GM23338 (cell line): ENCODE measurements at regions not wholly inside any gene's neighbourhood (a gene's known extent, or its start where the extent isn't known, plus 50 kb on each side); places are given as distances from the start of the nearest gene placed in this dataset.

Source experiments
- ATAC-seq: fragments of 200-7000 bp; cut with Tn5 transposase; 3 replicates; pipeline ENCODE4 v1.9.1; 2020
- DNase-seq: peaks from one replicate; pipeline ENCODE4 v3.0.0-alpha.2; 2015; ENCODE audit warnings: low spot score
- H2AFZ ChIP-seq: fragments of 200-600 bp; sonication (generic); 2 replicates; pipeline ENCODE4 v1.8.0; 2016; ENCODE audit warnings: antibody characterized with exemption, mild to moderate bottlenecking, moderate library complexity
- H3F3A ChIP-seq: fragments of 200-600 bp; sonication (generic); replicated peaks from 2 replicates; pipeline ENCODE4 v1.8.0; 2017; ENCODE audit warnings: antibody characterized with exemption, mixed run types, low read depth
- H3K27ac ChIP-seq: fragments of 200-600 bp; sonication (generic); 2 replicates; pipeline ENCODE4 v1.6.1; 2016; ENCODE audit warnings: low read depth
- H3K27me3 ChIP-seq: fragments of 200-600 bp; sonication (generic); 2 replicates; pipeline ENCODE4 v1.8.0; 2016; ENCODE audit warnings: mild to moderate bottlenecking, mixed run types, moderate library complexity; ENCODE audit not compliant: insufficient read depth
- H3K36me3 ChIP-seq: fragments of 200-600 bp; sonication (generic); 2 replicates; pipeline ENCODE4 v1.8.0; 2016; ENCODE audit warnings: mild to moderate bottlenecking; ENCODE audit not compliant: insufficient read depth
- H3K4me1 ChIP-seq: fragments of 200-600 bp; sonication (generic); 2 replicates; pipeline ENCODE4 v1.8.0; 2016; ENCODE audit warnings: mild to moderate bottlenecking, moderate library complexity; ENCODE audit not compliant: insufficient read depth
- H3K4me2 ChIP-seq: fragments of 200-600 bp; sonication (generic); 2 replicates; pipeline ENCODE4 v1.7.1; 2017; ENCODE audit warnings: mixed run types
- H3K4me3 ChIP-seq: fragments of 200-600 bp; sonication (generic); 2 replicates; pipeline ENCODE4 v1.6.1; 2016; ENCODE audit warnings: mixed run types
- H3K79me2 ChIP-seq: fragments of 200-600 bp; sonication (generic); replicated peaks from 2 replicates; pipeline ENCODE4 v1.8.0; 2017; ENCODE audit warnings: mild to moderate bottlenecking; ENCODE audit not compliant: insufficient read depth
- H3K9me2 ChIP-seq: fragments of 200-600 bp; sonication (generic); 2 replicates; pipeline ENCODE4 v1.8.0; 2017; ENCODE audit not compliant: insufficient read depth
- H4K20me1 ChIP-seq: fragments of 200-600 bp; sonication (generic); replicated peaks from 2 replicates; pipeline ENCODE4 v1.8.0; 2017; ENCODE audit warnings: mild to moderate bottlenecking; ENCODE audit not compliant: insufficient read depth
- H3K27ac Mint-ChIP-seq: 2 replicates; pipeline ENCODE4 v1.8.0; 2020; ENCODE audit warnings: inconsistent platforms, mild to moderate bottlenecking, moderate library complexity, mixed read lengths
- H3K27me3 Mint-ChIP-seq: 3 replicates; pipeline ENCODE4 v1.8.0; 2022; ENCODE audit warnings: low read depth, mild to moderate bottlenecking, moderate library complexity, mixed read lengths, inconsistent platforms; ENCODE audit not compliant: insufficient read depth, poor library complexity
- H3K36me3 Mint-ChIP-seq: 3 replicates; pipeline ENCODE4 v1.8.0; 2021; ENCODE audit warnings: low read depth, mild to moderate bottlenecking, inconsistent platforms, moderate library complexity, mixed read lengths
- H3K4me1 Mint-ChIP-seq: 3 replicates; pipeline ENCODE4 v1.8.0; 2020; ENCODE audit warnings: mild to moderate bottlenecking, inconsistent platforms, mixed read lengths
- H3K4me3 Mint-ChIP-seq: 3 replicates; pipeline ENCODE4 v1.8.0; 2021; ENCODE audit warnings: moderate library complexity, mild to moderate bottlenecking, inconsistent platforms, mixed read lengths
- H3K9me3 Mint-ChIP-seq: 3 replicates; pipeline ENCODE4 v1.8.0; 2020; ENCODE audit warnings: moderate library complexity, mild to moderate bottlenecking, inconsistent platforms, mixed read lengths
- CREB1 ChIP-seq: fragments of 250-450 bp; sonication (Bioruptor Pico); IDR thresholded peaks from 2 replicates; pipeline ENCODE4 v1.5.0; 2020; ENCODE audit warnings: low read depth, mild to moderate bottlenecking, moderate library complexity
- CTCF ChIP-seq, 2 experiments: fragments of 200-600 bp in 1 of 2; sonication (generic) in 1 of 2; conservative IDR thresholded peaks; 2 replicates each; pipeline versions ENCODE4 v1.5.1 to v1.6.1; 2016 to 2017; ENCODE audit warnings: antibody characterized with exemption in 2 of 2, low read depth in 2 of 2, mild to moderate bottlenecking in 2 of 2, moderate library complexity in 1 of 2
- ETS1 ChIP-seq: IDR thresholded peaks from 2 replicates; pipeline ENCODE4 v1.6.1; 2016; ENCODE audit warnings: antibody characterized with exemption
- EZH2 ChIP-seq: fragments of 200-600 bp; sonication (generic); IDR thresholded peaks from one replicate; pipeline ENCODE4 v1.8.0; 2017; ENCODE audit warnings: antibody characterized with exemption, mild to moderate bottlenecking, low read depth; ENCODE audit not compliant: unreplicated experiment
- EZH2phosphoT487 ChIP-seq: fragments of 200-600 bp; sonication (generic); IDR thresholded peaks from one replicate; pipeline ENCODE4 v1.8.1; 2018; ENCODE audit warnings: antibody characterized with exemption; ENCODE audit not compliant: unreplicated experiment
- JUNB ChIP-seq: IDR thresholded peaks from one replicate; pipeline ENCODE4 v1.6.1; 2016; ENCODE audit warnings: antibody characterized with exemption; ENCODE audit not compliant: unreplicated experiment
- NANOG ChIP-seq: IDR thresholded peaks from 2 replicates; pipeline ENCODE4 v1.6.1; 2016; ENCODE audit warnings: antibody characterized with exemption, borderline replicate concordance
- POLR2AphosphoS5 ChIP-seq: IDR thresholded peaks from 2 replicates; pipeline ENCODE4 v1.6.1; 2016; ENCODE audit warnings: antibody characterized with exemption, low read depth
- REST ChIP-seq: IDR thresholded peaks from one replicate; pipeline ENCODE4 v1.6.1; 2018; ENCODE audit warnings: antibody characterized with exemption; ENCODE audit not compliant: unreplicated experiment
- STAT1 ChIP-seq: IDR thresholded peaks from one replicate; pipeline ENCODE4 v1.6.1; 2016; ENCODE audit warnings: antibody characterized with exemption; ENCODE audit not compliant: unreplicated experiment
- ZNF114 ChIP-seq: fragments of 250-450 bp; sonication (Bioruptor Pico); IDR thresholded peaks from 2 replicates; pipeline ENCODE4 v1.5.0; 2020; ENCODE audit warnings: mild to moderate bottlenecking, moderate library complexity
- ZNF331 ChIP-seq: fragments of 250-450 bp; sonication (Bioruptor Pico); IDR thresholded peaks from 2 replicates; pipeline ENCODE4 v1.5.0; 2020; ENCODE audit warnings: low read depth, mild to moderate bottlenecking, moderate library complexity
- ZNF462 ChIP-seq: fragments of 250-450 bp; sonication (Bioruptor Pico); IDR thresholded peaks from 2 replicates; pipeline ENCODE4 v1.5.0; 2020; ENCODE audit warnings: mild to moderate bottlenecking, moderate library complexity

GRCh38 chr6:8900056-8900455 lies 464.7 kb upstream of the SLC35B3 start:
- H3K27ac ChIP-seq: no peak overlapping the region
- Mint-ChIP-seq H3K9me3 (no peaks in the 10 kb centered on the region), H3K27ac (no peak overlapping the region), H3K27me3 (peaks cover 2% of the 10 kb centered on the region), H3K4me3 (no peak overlapping the region), H3K4me1 (no peaks in the 10 kb centered on the region; the same call in 2 of the 3 replicates), H3K36me3 (no peaks in the 10 kb centered on the region)
- no peak overlapping the region for H2AFZ ChIP-seq
- no peaks in the 10 kb centered on the region for H3K27me3 ChIP-seq
- no peak overlapping the region for H3K4me3 ChIP-seq
- H3F3A ChIP-seq: no peaks in the 10 kb centered on the region
- H3K79me2 ChIP-seq: no peaks in the 10 kb centered on the region
- TF ChIP-seq ZNF114 (CRISPR knock-in tag) (no peak), EZH2phosphoT487 (no peak), CTCF (conservative IDR thresholded peaks at IDR 0.05; ENCODE audit: low read depth in 2 of 2) (no peak), STAT1 (no peak), JUNB (no peak), CREB1 (CRISPR knock-in tag) (no peak), ZNF462 (no peak), ZNF331 (no peak), NANOG (no peak), ETS1 (no peak), POLR2AphosphoS5 (no peak), EZH2 (no peak), REST (no peak)
- ATAC-seq (no peak), DNase-seq (no peak)
- H4K20me1 ChIP-seq: no peaks in the 10 kb centered on the region
- H3K4me2 ChIP-seq: no peak overlapping the region
- no peaks in the 10 kb centered on the region for H3K9me2 ChIP-seq
- no peaks in the 10 kb centered on the region for H3K36me3 ChIP-seq
- no peaks in the 10 kb centered on the region for H3K4me1 ChIP-seq
